ENCODE measurements at regions not wholly inside any gene's neighbourhood (a gene's known extent, or its start where the extent isn't known, plus 50 kb on each side); places are given as distances from the start of the nearest gene placed in this dataset.

DNA sequence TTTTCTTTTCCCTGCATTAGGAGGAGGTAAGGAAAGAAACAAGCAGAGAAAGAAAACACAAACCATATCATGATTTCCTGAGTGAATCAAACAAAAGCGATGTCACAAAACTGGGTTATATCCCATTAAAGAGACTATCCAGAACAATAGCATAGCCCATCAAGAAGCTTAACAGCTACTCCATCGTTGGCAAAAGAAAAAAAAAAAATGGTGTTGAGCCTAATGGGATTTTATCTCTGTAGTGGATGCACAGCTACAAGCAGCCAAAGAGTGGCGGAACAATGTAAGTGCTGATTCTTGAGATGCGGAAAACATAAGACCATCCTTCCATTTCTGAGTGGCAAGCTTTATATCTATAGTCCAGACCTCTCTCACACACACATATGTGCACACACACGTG, 106.2 kb upstream of the NRSN1 start:
- no peaks in the 10 kb centered on the region for H3K36me3 ChIP-seq (ENCODE audit: control insufficient read depth in 4 of 4, insufficient read depth in 4 of 4, low read length in 4 of 4)
- peaks cover 0 to 3% (median 0%) of the 10 kb centered on the region in 4 donors for H3K9me3 ChIP-seq (ENCODE audit: control insufficient read depth in 4 of 4, insufficient read depth in 3 of 4, low read length in 3 of 4)
- no peak overlapping the region for H3K9ac ChIP-seq (ENCODE audit: insufficient read depth in 1 of 2, low read length in 2 of 2)
- H3K4me1 ChIP-seq (ENCODE audit: control insufficient read depth in 5 of 5, insufficient read depth in 5 of 5, low read length in 5 of 5): no peaks in the 10 kb centered on the region
- TF ChIP-seq, protein P1, sequence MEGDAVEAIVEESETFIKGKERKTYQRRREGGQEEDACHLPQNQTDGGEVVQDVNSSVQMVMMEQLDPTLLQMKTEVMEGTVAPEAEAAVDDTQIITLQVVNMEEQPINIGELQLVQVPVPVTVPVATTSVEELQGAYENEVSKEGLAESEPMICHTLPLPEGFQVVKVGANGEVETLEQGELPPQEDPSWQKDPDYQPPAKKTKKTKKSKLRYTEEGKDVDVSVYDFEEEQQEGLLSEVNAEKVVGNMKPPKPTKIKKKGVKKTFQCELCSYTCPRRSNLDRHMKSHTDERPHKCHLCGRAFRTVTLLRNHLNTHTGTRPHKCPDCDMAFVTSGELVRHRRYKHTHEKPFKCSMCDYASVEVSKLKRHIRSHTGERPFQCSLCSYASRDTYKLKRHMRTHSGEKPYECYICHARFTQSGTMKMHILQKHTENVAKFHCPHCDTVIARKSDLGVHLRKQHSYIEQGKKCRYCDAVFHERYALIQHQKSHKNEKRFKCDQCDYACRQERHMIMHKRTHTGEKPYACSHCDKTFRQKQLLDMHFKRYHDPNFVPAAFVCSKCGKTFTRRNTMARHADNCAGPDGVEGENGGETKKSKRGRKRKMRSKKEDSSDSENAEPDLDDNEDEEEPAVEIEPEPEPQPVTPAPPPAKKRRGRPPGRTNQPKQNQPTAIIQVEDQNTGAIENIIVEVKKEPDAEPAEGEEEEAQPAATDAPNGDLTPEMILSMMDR (IDR thresholded peaks at IDR 0.05; ENCODE audit: control extremely low read depth, extremely low read depth): no peak
- no peak for DNase-seq
- no peak overlapping the region for H3K4me3 ChIP-seq
- H3K27ac ChIP-seq (ENCODE audit: low read depth in 1 of 2, low read length in 1 of 2): no peak overlapping the region
- WGBS, 2 donors: 80 to 82% methylated on average over 5 of the region's 5 CpGs
- ATAC-seq (ENCODE audit: insufficient read depth, low FRiP score): no peak
- H3K27me3 ChIP-seq (ENCODE audit: control insufficient read depth in 3 of 3, insufficient read depth in 3 of 3, low read length in 2 of 3): no peaks in the 10 kb centered on the region

DNA sequence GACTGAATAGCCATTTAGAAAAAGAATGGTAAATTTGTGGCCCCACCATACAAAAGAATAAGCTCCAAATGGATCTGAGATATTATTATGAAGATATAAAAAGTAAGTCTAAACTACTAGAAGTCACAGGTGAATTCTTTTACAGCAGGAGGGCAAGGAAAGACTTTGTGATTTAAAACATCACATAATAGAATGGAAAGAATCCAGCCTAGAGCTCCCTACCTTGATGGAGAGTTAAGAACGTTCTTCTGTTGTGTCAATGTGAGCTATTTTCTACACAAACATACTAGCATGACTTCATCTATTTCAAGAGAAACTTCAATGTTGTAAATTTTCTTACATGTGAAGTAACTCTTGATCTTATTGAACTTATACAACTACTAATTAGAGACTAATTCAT, 100.0 kb upstream of the NRSN1 start:
- H3K27me3 ChIP-seq (ENCODE audit: control insufficient read depth in 3 of 3, insufficient read depth in 3 of 3, low read length in 2 of 3): no peaks in the 10 kb centered on the region
- H3K4me3 ChIP-seq: no peak overlapping the region
- DNase-seq (no peak), ATAC-seq (ENCODE audit: insufficient read depth, low FRiP score) (no peak)
- H3K9ac ChIP-seq (ENCODE audit: insufficient read depth in 1 of 2, low read length in 2 of 2): no peak overlapping the region
- H3K4me1 ChIP-seq (ENCODE audit: control insufficient read depth in 5 of 5, insufficient read depth in 5 of 5, low read length in 5 of 5): no peaks in the 10 kb centered on the region
- H3K36me3 ChIP-seq (ENCODE audit: control insufficient read depth in 4 of 4, insufficient read depth in 4 of 4, low read length in 4 of 4): no peaks in the 10 kb centered on the region
- no peaks in the 10 kb centered on the region for H3K9me3 ChIP-seq (ENCODE audit: control insufficient read depth in 4 of 4, insufficient read depth in 3 of 4, low read length in 3 of 4)
- TF ChIP-seq, protein P1 (IDR thresholded peaks at IDR 0.05; ENCODE audit: control extremely low read depth, extremely low read depth): no peak
- WGBS, 2 donors: 44% methylated on average over 1 of the region's 1 CpG
- no peak overlapping the region for H3K27ac ChIP-seq (ENCODE audit: low read depth in 1 of 2, low read length in 1 of 2)

- 87 to 89% methylated on average over 2 of the region's 2 CpGs for WGBS, 2 donors
- Histone ChIP-seq H3K4me3 (no peak overlapping the region), H3K27me3 (ENCODE audit: control insufficient read depth in 3 of 3, insufficient read depth in 3 of 3, low read length in 2 of 3) (no peaks in the 10 kb centered on the region), H3K27ac (ENCODE audit: low read depth in 1 of 2, low read length in 1 of 2) (no peak overlapping the region), H3K4me1 (ENCODE audit: control insufficient read depth in 5 of 5, insufficient read depth in 5 of 5, low read length in 5 of 5) (no peaks in the 10 kb centered on the region), H3K9me3 (ENCODE audit: control insufficient read depth in 4 of 4, insufficient read depth in 3 of 4, low read length in 3 of 4) (peaks cover 0 to 4% (median 0%) of the 10 kb centered on the region in 4 donors), H3K9ac (ENCODE audit: insufficient read depth in 1 of 2, low read length in 2 of 2) (no peak overlapping the region), H3K36me3 (ENCODE audit: control insufficient read depth in 4 of 4, insufficient read depth in 4 of 4, low read length in 4 of 4) (no peaks in the 10 kb centered on the region)
- ATAC-seq (ENCODE audit: insufficient read depth, low FRiP score) (no peak), DNase-seq (peak in 1 of 3 donors; percentile 10)
- TF ChIP-seq, protein P1 (IDR thresholded peaks at IDR 0.05; ENCODE audit: control extremely low read depth, extremely low read depth): no peak
Observed at GRCh38 chr6:24031496-24031895, 94.5 kb upstream of the NRSN1 start.

All from lung (tissue), 11 donors.